Esophagus mucosa (tissue), 1 donor: ENCODE measurements at regions not wholly inside any gene's neighbourhood (a gene's known extent, or its start where the extent isn't known, plus 50 kb on each side); places are given as distances from the start of the nearest gene placed in this dataset.

Experiments used
- ATAC-seq: fragments of 200-7000 bp; cut with Tn5 transposase; one replicate; pipeline ENCODE4 v1.9.1; 2020
- donor health status: DM: yes; HTN: yes; CAD: no.

DNA sequence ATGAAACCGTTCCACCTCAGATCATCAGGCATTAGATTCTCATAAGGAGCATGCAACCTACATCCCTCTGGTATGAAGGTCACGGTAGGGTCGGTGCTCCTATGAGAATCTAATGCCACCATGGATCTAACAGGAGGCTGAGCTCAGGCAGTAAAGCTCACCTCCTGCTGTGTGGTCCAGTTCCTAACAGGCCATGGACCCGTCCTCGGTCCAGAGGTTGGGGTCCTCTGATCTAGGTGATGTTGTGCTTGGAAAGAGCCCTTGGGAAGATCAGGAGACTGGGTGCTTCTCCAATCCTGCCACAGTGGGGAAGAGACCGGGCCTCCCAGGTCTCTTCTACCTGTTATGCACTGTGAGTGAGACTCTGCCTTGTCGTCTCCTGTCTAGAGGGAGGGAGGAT lies 104.6 kb downstream of the ACKR3 start:
- no peak for ATAC-seq

DNA sequence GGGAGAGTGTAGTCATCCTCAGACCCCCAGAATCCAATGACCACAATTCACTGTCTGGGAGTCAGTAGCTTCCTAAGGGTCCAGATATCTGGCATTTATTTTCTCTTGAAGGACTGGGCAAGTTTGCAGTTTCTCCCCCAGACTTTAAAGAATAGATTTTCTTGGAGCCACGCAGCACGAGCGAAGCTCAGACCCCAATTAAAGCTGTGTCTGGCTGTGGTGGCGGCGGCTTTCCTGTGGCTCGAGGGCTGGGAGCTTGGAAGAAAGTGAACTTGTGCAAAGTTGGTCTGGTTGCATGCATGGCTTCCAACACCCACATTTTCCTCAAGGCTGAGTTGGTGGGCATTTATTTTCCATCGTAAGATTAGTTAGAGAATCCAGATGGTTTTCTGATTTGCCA lies 105.0 kb downstream of the ACKR3 start:
- ATAC-seq: no peak

DNA sequence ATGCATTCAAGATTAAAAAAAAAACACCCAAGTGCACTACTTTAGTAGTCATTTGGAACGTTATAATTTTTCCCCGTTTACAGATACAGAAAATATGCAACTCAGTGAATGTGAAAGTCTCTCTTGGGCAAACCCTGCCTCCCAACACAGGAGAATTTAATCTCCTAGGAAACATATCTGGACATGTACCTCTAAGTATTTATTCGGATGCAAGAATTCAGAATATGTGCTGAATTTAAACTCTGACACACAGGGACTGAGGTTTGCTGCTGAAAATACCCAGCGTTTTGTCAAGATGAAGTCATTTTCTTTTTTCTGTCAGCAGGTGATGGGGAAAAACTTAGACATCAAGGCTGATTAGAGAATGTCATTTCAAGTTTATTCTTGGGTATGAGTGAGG lies 105.4 kb downstream of the ACKR3 start:
- ATAC-seq: no peak

DNA sequence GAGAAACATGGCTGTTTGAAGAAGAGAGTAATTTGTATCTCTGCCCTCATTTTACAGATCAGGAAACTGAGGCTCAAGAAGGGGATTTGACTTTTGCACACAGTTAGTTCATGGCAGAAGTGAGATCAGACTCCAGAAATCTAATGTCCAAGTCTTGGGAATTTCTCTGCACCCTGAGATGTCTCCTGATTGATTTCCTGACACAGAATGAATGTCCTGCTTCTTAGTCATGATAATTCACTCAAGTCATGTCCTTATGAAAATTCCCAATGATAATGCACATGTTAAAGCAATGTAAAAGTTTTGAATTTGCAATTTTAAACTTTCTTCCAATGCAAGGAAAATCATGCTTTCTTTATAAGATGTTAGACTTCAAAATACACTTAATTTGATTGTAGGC lies 105.9 kb downstream of the ACKR3 start:
- ATAC-seq: no peak

DNA sequence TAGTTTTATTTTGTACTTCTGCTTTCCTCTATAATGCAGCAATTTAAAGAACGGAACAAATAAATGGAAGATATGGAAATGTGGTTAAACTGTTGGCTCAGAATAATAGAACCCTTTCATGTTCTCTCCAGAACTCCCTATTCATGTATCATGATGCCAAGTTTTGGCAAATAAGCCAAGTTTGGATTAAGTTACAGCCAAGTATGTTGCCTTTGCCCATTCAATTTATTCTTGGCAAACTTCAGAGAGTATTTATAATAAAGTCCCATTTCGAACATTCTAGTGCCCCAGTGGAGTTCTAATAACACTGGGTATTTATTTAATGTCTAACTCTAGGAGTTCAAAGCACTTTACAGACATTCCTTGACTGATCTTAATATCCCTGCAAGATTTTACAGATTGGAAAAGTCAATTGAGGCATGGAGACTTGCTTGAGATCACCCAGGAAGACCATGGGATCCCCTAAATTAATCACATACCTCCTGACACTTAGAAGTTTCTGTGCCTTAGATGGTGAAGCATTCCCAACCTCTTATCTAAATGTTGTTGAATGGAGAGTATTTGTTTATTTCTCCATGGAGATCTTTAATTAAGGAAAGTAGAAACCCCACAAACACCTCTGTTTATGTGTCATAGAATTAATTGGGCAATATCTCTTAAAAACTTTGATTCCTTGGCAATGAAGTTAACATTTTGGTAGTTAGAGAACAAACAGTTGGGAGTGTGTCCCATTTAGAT lies 106.7 kb downstream of the ACKR3 start:
- no peak for ATAC-seq

DNA sequence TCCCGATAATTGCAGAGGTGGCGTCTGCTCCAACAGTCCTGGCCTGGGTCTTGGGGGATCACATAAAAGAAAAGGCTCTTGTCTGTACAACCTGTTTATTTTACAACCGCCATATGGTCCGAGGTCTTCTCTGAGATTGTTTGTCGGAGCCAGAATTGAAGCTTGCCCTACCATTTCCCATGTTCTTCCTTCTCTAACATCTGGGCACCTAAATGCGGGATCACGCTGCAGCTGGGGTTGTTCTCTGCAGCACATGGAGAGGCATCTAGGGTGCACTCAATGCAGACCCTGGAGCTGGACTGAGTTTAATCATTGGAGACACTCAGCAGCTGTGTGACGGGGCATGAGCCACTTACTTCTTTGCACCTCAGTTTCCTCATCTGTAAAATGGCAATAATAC lies 107.7 kb downstream of the ACKR3 start:
- no peak for ATAC-seq

DNA sequence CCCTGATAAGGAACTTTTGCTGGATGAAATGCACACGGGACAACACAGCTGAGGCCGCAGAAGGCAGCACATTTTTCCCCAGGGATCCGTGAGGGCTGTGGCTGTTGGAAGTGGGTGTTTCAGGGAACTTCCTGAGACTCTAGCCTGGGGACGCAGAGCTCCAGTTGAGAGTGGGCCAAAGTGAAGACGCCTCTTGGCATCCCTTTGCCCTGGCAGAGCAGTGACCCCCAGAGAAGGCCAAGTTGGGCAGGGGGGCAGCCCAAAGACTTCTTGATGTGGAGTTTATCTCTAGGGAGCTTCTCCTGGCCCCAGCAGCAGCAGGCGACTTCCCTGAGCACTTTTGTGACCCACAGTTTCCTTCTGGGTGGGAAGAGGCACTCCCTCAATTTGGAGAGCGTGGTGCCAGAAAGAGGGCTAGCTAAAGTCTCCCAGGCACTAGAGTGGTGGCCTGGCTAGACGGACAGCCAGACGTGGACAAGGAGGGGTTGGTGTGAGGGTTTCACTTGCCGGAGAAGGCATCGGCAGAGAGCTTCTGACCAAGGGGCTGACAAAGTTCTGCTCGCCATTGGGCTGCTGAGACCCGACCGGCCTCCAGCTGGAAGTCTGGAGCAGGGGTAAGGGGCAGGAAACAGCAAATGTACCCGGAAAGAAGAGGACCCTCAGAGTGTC lies 108.8 kb downstream of the ACKR3 start:
- no peak for ATAC-seq

DNA sequence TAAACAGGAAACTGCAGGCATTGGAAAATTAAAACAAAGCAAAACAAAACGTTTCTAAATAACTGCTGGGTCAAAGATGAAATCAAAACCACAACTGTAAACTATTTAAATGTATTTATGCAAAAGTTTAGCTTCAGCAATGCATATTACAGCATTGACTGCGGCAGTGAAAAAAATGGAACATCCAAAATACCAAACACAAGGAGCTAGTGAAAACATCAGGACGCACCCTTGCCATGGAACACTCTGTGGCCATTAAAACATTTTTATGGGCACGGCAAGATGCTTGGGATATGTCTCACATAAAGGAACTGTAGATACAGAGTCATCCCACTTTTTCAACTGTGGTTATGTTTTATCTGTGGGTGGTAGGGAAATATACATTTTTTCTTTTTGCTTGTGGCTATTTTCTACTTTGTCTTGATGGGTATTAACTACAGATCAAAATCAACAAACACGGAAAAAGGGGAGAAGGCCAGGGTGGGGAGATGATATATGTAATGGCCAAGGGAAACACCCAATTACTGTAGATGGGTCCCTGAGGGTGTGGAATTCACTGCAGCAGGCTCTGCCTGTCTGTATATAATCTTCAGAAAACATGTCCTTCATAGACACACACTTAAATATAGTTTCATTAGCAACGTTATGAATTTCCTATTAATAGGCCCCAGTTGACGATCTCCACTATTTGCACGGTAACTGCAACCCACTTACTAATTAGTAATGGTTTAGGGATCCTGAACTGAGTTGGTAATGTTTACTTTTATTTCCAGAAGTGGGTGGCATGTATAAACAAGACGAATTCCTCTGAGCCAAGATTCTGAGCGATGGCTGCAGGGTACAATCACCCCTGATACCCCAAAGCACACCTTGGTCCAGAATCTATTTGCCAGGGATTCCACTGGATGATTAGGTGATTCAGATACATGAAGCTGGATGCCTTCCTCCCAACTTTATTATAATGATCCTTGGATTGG lies 110.5 kb downstream of the ACKR3 start:
- no peak for ATAC-seq

DNA sequence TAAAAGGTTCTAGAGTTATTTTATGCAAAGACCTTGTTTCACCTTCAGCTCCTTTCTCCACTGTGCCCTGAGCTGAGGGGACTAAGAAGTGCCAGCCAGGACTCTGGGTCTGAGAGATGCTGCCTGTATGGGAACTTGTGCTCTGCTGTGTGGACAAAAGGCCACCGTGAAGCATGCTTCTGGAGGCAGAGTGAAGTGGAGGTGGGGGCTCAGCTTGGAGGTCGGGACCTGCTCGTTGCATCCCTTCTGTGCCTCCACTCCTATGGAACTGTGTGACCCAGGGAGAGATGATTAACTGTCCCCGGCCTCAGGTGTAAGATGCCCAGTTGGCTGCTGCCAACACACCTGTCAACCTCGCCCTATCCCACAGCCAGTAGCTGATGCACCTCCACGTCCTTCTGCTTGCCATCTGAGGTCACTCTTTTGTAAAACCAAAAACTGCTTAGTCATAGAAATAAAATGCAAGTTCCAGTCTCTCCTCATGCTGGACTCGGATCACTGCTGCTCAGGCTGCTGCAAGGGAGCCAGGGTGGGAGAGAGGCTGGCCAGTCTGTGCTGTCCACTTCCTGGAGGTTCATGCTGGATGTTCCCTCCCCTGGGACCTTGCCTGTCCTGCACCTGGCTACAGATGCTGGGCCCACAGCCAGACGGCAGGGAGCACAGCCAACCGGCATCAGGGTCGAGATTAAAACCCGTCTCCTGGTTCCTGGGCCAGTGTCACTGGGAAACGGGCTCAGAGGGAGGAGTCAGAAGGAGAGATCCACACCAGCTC lies 113.2 kb downstream of the ACKR3 start:
- peak; percentile 37 for ATAC-seq

DNA sequence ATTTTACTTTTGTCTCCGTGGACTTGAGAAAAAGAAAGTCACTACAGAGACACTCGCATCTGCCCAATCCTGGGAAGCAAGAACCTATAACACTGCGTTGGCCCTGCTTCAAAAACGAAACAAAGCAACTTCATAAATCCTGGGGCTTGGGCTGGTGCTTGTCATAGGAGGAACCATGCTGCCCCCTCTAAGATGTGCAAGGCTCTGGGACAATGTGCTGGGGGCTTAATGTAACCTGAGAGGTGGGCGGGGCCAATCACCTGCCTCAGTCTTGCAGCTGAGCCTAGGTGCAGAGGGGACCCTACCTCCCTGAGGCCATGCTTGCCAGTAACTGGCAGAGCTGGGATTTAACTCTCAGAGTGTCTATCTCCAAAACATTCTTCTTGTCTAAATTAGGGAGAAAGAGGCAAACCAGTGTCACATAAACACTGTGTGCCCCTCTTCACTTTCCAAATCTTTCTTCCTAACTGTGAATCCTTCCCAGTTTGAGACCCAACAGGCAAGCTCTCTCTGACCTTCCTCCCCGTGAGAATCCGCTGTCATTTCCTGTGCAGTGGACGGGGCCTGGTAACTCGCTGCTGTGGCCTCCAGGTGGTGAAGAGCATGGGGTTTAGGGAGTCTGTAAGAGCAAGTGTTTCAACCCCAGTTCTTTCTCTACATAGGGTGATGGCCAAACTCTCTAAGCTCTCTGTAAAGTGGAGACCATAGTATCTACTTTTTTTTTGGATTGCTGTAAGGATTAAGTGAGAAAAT lies 115.1 kb downstream of the ACKR3 start:
- ATAC-seq: no peak

DNA sequence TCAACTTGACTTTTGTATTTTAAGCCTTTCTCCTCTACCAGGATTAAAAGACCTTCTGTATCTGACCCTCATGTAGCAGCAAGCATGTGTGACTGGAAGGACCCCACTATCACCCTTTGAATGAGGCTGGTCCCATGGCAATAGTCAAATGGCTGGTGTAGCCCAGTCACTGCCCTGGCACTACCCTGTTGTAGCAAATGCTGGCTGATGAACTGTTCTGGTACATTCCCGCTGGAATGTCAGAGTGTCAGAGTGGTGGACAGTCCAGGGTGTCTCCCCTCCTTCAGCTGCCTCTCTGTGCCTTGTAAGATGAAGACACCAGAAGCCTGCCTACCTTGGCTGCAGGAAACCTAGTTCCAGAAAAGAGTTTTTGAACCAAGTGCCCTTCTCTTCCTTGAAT lies 115.7 kb downstream of the ACKR3 start:
- no peak for ATAC-seq

DNA sequence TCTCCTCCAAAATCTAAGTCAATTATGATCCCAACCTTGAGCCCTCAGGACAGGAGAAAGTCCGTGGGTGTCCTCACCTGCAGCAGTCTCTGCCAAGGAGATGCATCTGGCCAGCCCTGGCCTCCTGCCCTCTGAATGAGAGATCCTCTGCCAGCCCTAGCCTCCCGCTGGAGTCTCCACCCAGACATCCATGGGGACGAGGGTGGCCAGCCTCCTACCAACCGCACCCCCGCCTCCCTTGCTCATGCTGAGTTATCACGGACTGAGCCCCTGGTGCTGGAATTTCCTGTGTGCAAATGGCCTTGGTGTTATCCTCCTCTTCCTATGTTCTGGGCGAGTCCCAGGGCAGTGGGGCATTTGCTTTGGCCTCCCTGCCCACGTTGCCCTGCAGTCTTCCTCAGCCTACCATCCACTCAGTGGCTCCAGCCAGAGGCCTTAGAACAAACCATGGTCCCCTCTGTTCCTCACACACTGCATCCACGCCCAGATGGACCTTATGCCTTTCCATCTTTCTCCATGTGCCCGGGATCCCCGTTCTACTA lies 116.4 kb downstream of the ACKR3 start:
- ATAC-seq: no peak

DNA sequence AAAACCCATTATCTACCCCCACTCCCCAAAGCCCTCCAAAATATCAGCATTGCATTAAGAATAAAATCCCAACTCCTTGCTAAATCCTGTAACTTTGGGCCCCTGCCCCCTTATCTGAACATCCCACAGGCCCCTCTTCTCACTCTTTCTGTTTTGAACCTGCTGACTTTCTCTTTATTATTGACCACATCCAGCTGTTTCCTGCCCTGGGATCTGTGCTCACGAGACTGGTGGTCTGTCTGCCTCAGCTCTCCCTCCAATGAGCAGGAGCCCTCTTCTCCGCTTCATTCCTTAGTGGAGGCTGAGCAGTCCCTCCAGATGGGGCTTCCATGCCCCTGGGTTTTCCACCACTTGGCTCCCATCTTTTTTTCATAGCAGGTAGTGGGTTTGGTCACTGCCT lies 116.9 kb downstream of the ACKR3 start:
- ATAC-seq: no peak

DNA sequence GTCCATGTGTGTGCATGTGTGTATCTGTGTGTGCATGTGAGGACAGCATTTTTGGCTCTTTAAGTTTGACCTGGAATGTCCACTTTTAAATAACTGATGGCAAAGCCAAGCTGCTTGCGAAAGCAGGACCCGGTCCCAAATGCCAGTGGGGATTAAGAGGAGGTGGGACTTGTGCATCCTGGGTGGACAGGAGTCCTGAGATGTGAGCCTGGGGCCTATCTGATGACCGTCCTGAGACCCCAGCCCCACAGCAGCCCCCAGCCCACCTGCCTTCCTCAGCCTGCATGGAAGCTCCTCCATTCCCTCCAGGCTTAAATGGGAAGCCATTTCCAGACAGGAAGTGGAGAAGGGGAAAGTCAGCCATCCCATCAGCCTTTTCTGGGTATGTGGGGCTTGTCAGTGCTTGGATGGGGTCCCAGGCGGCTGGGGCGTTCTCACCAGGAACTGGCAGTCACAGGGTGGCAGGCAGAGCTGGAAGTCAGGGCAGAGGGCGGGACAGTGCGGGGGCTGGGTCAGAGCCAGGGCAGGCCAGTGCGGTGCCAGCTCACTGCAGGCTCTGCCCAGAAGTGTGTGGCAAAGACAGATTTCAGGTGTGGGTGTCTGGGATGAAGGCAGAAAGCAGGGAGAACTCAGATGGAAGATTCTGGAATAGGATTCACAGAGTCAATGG lies 117.8 kb downstream of the ACKR3 start:
- peak; percentile 61 for ATAC-seq

DNA sequence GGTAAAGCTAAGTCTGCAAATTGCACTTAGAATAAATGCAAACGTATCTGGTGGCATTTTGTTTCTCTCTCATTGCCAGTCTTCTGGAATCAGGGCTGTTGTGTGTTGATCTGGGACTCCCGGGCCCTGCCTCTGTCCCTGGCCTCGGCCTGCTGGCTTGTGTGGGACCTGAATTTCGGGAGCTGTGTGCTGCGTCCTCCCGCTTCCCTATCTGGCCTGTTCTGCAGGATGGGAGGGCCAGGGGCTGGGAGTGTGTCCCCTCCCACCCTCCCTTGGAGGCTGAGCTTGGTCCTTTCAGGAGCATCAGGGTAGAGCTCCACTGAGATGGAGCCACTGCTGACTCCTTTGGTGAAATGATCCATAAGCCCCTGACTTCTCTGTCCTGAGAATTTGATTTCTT lies 118.5 kb downstream of the ACKR3 start:
- ATAC-seq: no peak

DNA sequence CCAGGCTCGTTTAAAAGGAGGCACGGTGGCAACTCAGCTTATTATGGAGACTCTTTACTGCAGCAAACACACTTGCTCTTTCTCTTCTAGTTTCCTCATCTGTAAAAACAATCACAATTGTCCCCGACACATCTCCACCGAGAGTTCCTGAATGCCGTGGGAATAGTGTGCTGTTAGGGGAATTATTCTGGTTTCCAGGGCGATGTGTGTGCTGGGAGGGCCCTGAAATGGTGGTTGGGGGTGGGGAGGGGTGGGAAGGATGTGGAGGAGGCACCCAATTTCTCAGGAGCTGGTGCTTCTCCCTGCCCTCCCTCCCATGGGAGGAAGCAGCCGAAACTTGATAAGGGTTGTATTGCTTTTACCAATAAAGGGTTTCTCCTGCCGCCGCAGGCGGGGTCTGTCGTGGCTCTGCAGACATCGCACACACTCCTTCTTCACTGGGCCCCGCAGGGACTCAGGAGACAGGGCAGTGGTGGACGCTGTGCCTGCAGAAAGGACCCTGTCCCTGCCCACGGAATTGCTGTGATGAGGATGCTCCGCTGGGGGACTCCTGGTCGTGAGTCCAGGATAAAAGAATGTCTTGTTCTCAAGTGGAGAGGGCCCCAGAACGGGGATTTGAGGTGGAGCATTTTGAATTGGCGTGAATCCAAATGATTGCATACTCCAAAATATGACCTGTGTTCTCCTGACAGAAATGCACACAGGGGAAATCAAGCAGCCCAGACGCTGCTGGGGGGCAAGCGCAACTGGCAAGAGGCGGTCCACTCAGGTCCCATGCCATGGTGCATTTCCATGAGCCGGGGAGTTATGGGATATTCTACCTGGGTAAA lies 119.2 kb downstream of the ACKR3 start:
- ATAC-seq: no peak

DNA sequence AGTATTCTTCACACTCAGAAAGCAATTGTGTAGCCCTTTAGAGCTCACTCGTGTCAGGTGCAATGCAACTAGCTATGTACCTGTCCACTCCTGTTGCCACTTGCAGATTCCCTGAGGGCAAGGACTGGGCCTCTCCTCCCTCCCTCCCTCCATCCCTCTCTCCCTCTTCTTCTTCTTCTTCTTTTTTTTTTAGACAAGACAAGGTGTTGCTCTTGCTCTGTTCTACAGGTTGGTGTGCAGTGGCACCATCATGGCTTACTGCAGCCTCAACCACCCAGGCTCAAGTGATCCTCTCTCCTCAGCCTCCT lies 119.7 kb downstream of the ACKR3 start:
- ATAC-seq: peak; percentile 49

DNA sequence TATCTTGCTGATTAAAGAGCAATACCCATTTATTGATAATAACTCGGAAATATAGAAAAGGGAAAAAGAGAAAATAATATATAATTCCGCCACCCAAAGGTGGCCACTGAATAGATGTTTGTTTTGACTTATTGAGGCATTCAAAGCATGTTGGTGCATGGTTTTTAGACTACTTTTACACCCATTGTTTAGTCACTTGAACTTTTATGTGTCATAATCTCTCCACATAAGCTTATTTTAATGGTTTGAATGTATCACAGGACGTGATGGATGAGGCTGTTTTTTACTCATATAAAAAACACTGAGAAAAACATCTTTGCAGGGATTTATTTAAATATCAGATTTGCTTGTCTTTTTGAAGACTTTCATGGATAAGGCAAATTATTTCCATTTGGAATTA lies 120.4 kb downstream of the ACKR3 start:
- ATAC-seq: peak; percentile 66

DNA sequence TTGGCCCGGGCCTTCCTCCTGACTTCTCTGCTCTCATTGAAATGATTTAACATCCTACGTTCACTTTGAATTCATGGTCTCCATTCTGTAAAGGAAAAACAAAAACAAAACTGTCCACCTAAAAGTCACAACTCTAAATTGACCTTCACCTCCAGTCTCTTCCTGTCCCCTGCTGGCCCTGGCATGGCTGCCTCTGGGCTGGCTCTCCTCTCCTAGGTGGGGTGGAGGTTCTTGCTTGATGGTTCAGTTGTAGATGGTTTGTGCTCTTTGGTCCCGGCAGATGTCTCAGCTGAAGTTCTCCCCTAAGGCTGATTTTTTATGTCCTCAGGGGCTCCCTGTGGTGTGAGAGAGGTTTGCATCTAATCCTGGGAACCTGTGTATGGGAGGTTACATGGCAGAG lies 121.1 kb downstream of the ACKR3 start:
- ATAC-seq: no peak

DNA sequence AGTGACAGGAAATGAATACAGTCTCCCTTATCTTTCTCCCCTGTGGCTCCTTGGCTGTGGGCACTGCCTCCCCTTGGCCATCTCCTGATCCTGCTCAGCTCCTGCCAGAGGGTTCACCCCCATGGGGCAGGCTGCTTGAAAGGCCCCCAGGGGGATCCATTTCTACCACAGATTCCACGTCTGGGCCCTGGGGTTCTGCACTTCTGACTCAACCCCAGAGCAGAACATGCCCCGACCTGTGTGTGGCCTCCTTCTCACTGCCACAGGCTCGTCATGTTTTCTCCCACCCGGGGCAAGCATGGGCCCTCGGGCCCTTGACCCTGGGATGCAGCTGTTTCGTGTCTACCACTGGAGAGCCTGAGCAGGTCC lies 122.2 kb downstream of the ACKR3 start:
- ATAC-seq: peak; percentile 47
